PC-9 (cell line): ENCODE measurements at regions not wholly inside any gene's neighbourhood (a gene's known extent, or its start where the extent isn't known, plus 50 kb on each side); places are given as distances from the start of the nearest gene placed in this dataset.

Experiments used
- BruUV-seq: library from RNA; stranded (reverse); fragments of 400-500 nt; replicated peaks from 2 replicates; lab custom pipeline; 2021; lab: Mats Ljungman, UMichigan
- CTCF ChIA-PET: fragments of 300-600 bp; sonication (Branson Sonifier 250); formaldehyde crosslinking; loops from one replicate; lab custom pipeline; 2022; ENCODE audit warnings: antibody characterized with exemption; lab: Charles Lee
- POLR2A ChIA-PET: fragments of 300-600 bp; sonication (Branson Sonifier 250); formaldehyde crosslinking; loops from one replicate; lab custom pipeline; 2022; ENCODE audit warnings: antibody characterized with exemption; ENCODE audit not compliant: unreplicated experiment; lab: Charles Lee
- DNase-seq, 2 experiments: peaks; one replicate each; pipeline versions ENCODE4 v3.0.0 to v3.0.0-alpha.2; 2015 to 2022; ENCODE audit warnings: mixed read lengths in 1 of 2
- H2AFZ ChIP-seq: fragments of 200-600 bp; sonication (generic); 2 replicates; pipeline ENCODE4 v1.8.1; 2017; ENCODE audit warnings: antibody characterized with exemption
- H3F3A ChIP-seq: fragments of 200-600 bp; sonication (generic); 2 replicates; pipeline ENCODE4 v1.8.1; 2017; ENCODE audit warnings: antibody characterized with exemption, mild to moderate bottlenecking, low read depth; ENCODE audit not compliant: insufficient read depth
- H3K27ac ChIP-seq: fragments of 200-600 bp; sonication (generic); 2 replicates; pipeline ENCODE4 v1.6.1; 2016; ENCODE audit warnings: mixed run types
- H3K27me3 ChIP-seq: fragments of 200-600 bp; sonication (generic); 2 replicates; pipeline ENCODE4 v1.6.1; 2016; ENCODE audit warnings: low read depth, mixed run types; ENCODE audit not compliant: insufficient read depth
- H3K36me3 ChIP-seq: fragments of 200-600 bp; sonication (generic); 2 replicates; pipeline ENCODE4 v1.6.1; 2016; ENCODE audit warnings: low read depth, mixed run types
- H3K4me1 ChIP-seq: fragments of 200-600 bp; sonication (generic); replicated peaks from 2 replicates; pipeline ENCODE4 v1.6.1; 2016; ENCODE audit warnings: mixed run types; ENCODE audit not compliant: insufficient read depth
- H3K4me2 ChIP-seq: fragments of 200-600 bp; sonication (generic); 2 replicates; pipeline ENCODE4 v1.6.1; 2017; ENCODE audit warnings: mixed run types
- H3K4me3 ChIP-seq: fragments of 200-600 bp; sonication (generic); 2 replicates; pipeline ENCODE4 v1.6.1; 2016; ENCODE audit warnings: mixed run types
- H3K79me2 ChIP-seq: fragments of 200-600 bp; sonication (generic); 2 replicates; pipeline ENCODE4 v1.6.1; 2017; ENCODE audit warnings: low read depth, mixed run types
- H3K9me2 ChIP-seq: fragments of 200-600 bp; sonication (generic); 2 replicates; pipeline ENCODE4 v1.8.1; 2017; ENCODE audit warnings: mild to moderate bottlenecking; ENCODE audit not compliant: insufficient read depth
- H3K9me3 ChIP-seq: fragments of 200-600 bp; sonication (generic); 2 replicates; pipeline ENCODE4 v1.8.1; 2016; ENCODE audit warnings: low read depth; ENCODE audit not compliant: insufficient read depth
- H4K20me1 ChIP-seq: fragments of 200-600 bp; sonication (generic); 2 replicates; pipeline ENCODE4 v1.8.1; 2017; ENCODE audit not compliant: insufficient read depth
- CTCF ChIP-seq: fragments of 200-600 bp; sonication (generic); conservative IDR thresholded peaks from 2 replicates; pipeline ENCODE4 v1.6.1; 2017; ENCODE audit warnings: mixed run types, antibody characterized with exemption, mild to moderate bottlenecking, moderate library complexity
- EZH2 ChIP-seq: fragments of 200-600 bp; sonication (generic); IDR thresholded peaks from 2 replicates; pipeline ENCODE4 v1.8.0; 2017; ENCODE audit warnings: antibody characterized with exemption, low read depth
- intact Hi-C: fragments of 100-400 bp; cut with micrococcal nuclease; formaldehyde crosslinking; loops from one replicate; pipeline ENCODE4 v1.10.0; 2022; ENCODE audit not compliant: unreplicated experiment

GRCh38 chr2:221308507-221309066 lies 263.5 kb downstream of the EPHA4 start:
- BruUV-seq = no TSS peak
- no peaks in the 10 kb centered on the region for H4K20me1 ChIP-seq
- H3K4me3 ChIP-seq = no peak overlapping the region
- H3F3A ChIP-seq = no peaks in the 10 kb centered on the region
- no peaks in the 10 kb centered on the region for H3K36me3 ChIP-seq
- H3K27me3 ChIP-seq = no peaks in the 10 kb centered on the region
- no peak overlapping the region for H3K27ac ChIP-seq
- TF ChIP-seq EZH2 (no peak), CTCF (no peak)
- no peak overlapping the region for H3K4me2 ChIP-seq
- H3K79me2 ChIP-seq = no peaks in the 10 kb centered on the region
- H2AFZ ChIP-seq = no peak overlapping the region
- intact Hi-C loops = no loop called here
- CTCF ChIA-PET = no interaction called here
- DNase-seq = no peak
- H3K9me3 ChIP-seq = no peaks in the 10 kb centered on the region
- H3K9me2 ChIP-seq = 0 out of 2 replicates have a peak, but pooled peaks cover 7% of the 10 kb centered on the region
- no peaks in the 10 kb centered on the region for H3K4me1 ChIP-seq
- POLR2A ChIA-PET = no interaction called here

DNA sequence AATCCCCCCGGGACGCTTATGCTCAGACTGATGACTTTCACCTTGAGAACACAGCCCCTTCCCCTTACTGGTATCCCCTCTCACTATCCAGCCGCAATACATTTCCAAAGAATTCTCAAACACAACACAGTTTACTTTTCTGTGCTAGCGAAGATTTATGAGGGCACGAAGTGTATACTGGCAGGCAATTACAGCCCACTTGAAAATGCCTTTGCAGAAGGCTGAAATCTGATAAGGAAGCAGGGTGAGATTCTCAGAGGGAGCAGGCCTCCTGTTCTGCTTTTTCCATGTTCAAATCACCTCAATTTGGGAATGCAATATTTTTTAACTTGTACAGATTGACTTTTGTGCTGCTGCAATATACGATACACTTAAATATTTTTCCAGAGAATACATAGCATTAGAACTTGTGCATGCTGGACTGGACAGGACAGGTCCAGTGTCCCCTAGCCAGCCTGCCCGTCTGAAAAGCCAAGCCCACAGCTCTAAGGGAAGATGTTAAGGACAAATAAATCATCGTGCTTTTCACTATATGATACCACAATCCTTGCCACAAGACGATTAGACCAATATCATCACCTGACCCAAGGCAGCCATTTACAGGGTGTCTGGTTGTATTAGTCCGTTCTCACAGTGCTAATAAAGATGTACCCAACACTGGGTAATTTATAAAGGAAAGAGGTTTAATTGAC lies 262.1 kb downstream of the EPHA4 start:
- BruUV-seq = no TSS peak
- intact Hi-C loops = no loop called here

DNA sequence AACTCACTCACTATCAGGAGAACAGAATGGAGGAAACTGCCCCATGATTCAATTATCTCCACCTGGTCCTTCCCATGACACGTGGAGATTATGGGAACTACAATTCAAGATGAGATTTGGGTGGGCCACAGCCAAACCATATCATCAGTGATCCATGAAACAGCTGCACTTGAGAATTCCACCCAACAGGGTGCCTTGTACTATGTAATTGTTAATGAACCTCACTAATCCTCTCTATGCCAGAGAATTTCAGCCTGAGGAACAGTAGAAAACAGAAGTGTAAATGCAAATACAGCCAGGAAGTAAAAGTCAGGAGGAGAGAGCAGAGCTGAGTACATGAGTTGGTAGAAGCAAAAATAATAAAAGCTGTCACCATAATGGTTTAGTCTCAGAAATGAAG lies 261.4 kb downstream of the EPHA4 start:
- Histone ChIP-seq H3K4me2 (no peak overlapping the region), H3K27me3 (no peaks in the 10 kb centered on the region), H3K79me2 (no peaks in the 10 kb centered on the region), H3K4me3 (no peak overlapping the region), H3K36me3 (no peaks in the 10 kb centered on the region), H3F3A (no peaks in the 10 kb centered on the region), H3K4me1 (no peaks in the 10 kb centered on the region), H2AFZ (no peak overlapping the region), H3K9me2 (0 out of 2 replicates have a peak, but pooled peaks cover 7% of the 10 kb centered on the region), H4K20me1 (no peaks in the 10 kb centered on the region), H3K9me3 (no peaks in the 10 kb centered on the region), H3K27ac (no peak overlapping the region)
- intact Hi-C loops = no loop called here
- ChIA-PET POLR2A (no interaction called here), CTCF (no interaction called here)
- no TSS peak for BruUV-seq
- DNase-seq = no peak
- TF ChIP-seq CTCF (no peak), EZH2 (no peak)

More for the DNA sequence above, 262.1 kb downstream of the EPHA4 start:
- Histone ChIP-seq H4K20me1 (no peaks in the 10 kb centered on the region), H3K36me3 (no peaks in the 10 kb centered on the region), H3K4me3 (no peak overlapping the region), H3K79me2 (no peaks in the 10 kb centered on the region), H2AFZ (no peak overlapping the region), H3F3A (no peaks in the 10 kb centered on the region), H3K4me1 (no peaks in the 10 kb centered on the region), H3K27me3 (no peaks in the 10 kb centered on the region), H3K9me2 (0 out of 2 replicates have a peak, but pooled peaks cover 7% of the 10 kb centered on the region), H3K27ac (no peak overlapping the region), H3K9me3 (no peaks in the 10 kb centered on the region), H3K4me2 (no peak overlapping the region)
- no peak for TF ChIP-seq CTCF
- TF ChIP-seq EZH2 = no peak
- ChIA-PET CTCF (no interaction called here), POLR2A (no interaction called here)
- no peak for DNase-seq
